Activated T-helper 1 cell treated with anti-CD3 and anti-CD28 coated beads, Interleukin-12 subunit alpha, Interleukin-12 subunit beta, Interleukin-2, Interleukin-4 antibody, amounts not matched to agents 30 ng/mL and 10 ng/mL and 1 ng/mL, durations not matched to agents 14 hours and 24 hours and 36 hours (primary cell): ENCODE measurements at regions not wholly inside any gene's neighbourhood (a gene's known extent, or its start where the extent isn't known, plus 50 kb on each side); places are given as distances from the start of the nearest gene placed in this dataset.
"Not testable (repeated sequence)": the region's sequence is repeated elsewhere in the genome, so short reads cannot be mapped to it uniquely, and the experiment has no call there.

Experiments
- DNase-seq: peaks from one replicate; pipeline ENCODE4 v3.0.0; 2021; ENCODE audit warnings: low spot score
- H3K27ac Mint-ChIP-seq: one replicate; pipeline ENCODE4 v1.8.0; 2021; ENCODE audit warnings: mild to moderate bottlenecking, mixed read lengths
- H3K27me3 Mint-ChIP-seq: one replicate; pipeline ENCODE4 v1.8.0; 2022; ENCODE audit warnings: mild to moderate bottlenecking, moderate library complexity, mixed read lengths; ENCODE audit not compliant: insufficient read depth
- H3K36me3 Mint-ChIP-seq: one replicate; pipeline ENCODE4 v1.8.0; 2021; ENCODE audit warnings: low read depth, mixed read lengths
- H3K4me1 Mint-ChIP-seq: one replicate; pipeline ENCODE4 v1.8.0; 2021; ENCODE audit warnings: low read depth, mixed read lengths
- H3K4me3 Mint-ChIP-seq: one replicate; pipeline ENCODE4 v1.8.0; 2021; ENCODE audit warnings: mild to moderate bottlenecking, moderate library complexity, mixed read lengths
- H3K9me3 Mint-ChIP-seq: one replicate; pipeline ENCODE4 v1.8.0; 2021; ENCODE audit warnings: mixed read lengths
- intact Hi-C: fragments of 100-400 bp; cut with micrococcal nuclease; formaldehyde crosslinking; loops from one replicate; pipeline ENCODE4 v1.15.1; 2024

DNA sequence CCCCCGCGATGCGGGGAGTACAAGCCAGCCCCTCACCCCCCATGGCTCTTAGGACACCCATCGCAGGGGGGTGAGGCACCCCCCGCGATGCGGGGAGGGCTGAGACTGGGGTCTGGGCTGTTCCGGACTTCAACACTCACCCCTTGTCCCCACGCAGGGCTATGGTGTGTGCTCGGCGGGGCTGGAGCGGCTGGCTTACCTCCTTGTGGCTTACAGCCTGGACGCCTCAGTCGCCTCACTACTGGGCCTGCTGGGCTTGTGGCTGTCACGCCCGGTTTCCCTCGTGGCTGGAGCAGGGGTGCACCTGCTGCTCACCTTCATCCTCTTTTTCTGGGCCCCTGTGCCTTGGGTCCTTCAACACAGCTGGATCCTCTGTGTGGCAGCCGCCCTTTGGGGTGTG, 87.8 kb upstream of the HMX1 start:
- not testable (repeated sequence) for H3K27me3 Mint-ChIP-seq, DNase-seq

DNA sequence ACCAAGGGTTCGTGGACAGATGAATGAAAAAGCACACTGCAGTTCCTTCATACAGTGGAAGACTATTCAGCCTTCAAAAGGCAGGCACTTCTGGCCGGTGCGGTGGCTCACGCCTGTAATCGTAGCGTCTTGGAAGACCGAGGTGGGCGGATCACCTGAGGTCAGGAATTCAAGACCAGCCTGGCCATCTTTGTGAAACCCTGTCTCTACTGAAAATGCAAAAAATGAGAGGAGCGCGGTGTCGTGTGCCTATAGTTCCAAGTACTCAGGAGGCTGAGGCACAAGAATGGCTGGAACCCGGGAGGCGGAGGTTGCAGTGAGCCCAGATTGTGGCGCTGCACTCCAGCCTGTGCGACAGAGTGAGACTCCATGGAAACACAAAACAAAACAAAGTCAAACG, 82.4 kb upstream of the HMX1 start:
- H3K36me3 Mint-ChIP-seq, DNase-seq, H3K27me3 Mint-ChIP-seq, H3K27ac Mint-ChIP-seq, intact Hi-C loops, H3K4me3 Mint-ChIP-seq, H3K9me3 Mint-ChIP-seq, H3K4me1 Mint-ChIP-seq: not testable (repeated sequence)

More for the DNA sequence above, 87.8 kb upstream of the HMX1 start:
- H3K36me3 Mint-ChIP-seq, H3K4me1 Mint-ChIP-seq, intact Hi-C loops, H3K9me3 Mint-ChIP-seq, H3K4me3 Mint-ChIP-seq, H3K27ac Mint-ChIP-seq: not testable (repeated sequence)

DNA sequence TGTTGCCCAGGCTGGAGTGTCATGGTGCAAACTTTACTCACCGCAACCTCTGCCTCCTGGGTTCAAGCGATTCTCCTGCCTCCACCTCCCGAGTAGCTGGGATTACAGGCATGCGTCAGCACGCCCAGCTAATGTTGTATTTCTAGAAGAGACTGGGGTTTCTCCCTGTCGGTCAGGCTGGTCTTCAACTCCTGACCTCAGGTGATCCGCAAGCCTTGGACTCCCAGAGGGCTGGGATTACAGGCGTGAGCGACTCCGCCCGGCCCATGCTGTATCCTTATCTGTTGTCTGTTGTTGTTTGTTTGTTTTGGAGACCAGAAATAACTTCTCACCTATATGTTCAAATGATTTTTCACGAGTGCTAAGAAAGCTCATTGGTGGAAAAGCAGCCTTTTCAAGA, 81.2 kb upstream of the HMX1 start:
- H3K27me3 Mint-ChIP-seq, H3K36me3 Mint-ChIP-seq, H3K9me3 Mint-ChIP-seq, intact Hi-C loops, DNase-seq, H3K27ac Mint-ChIP-seq, H3K4me3 Mint-ChIP-seq, H3K4me1 Mint-ChIP-seq: not testable (repeated sequence)

DNA sequence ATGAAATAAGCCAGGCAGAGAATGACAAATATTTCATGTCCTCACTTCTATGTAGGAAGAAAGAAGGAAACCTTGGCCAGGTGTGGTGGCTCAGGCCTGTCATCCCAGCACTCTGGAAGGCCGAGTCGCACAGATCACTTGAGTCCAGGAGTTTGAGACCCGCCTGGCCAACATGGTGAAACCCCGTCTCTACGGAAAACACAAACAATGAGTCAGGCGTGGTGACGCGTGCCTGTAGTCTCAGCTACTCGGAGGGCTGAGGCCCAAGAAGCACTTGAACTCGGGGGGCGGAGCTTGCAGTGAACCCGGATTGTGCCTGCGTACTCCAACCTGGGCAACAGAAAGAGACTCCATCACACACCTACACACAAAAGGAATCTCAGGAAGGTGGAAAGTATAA, 80.5 kb upstream of the HMX1 start:
- H3K4me3 Mint-ChIP-seq, DNase-seq, H3K4me1 Mint-ChIP-seq, intact Hi-C loops, H3K36me3 Mint-ChIP-seq, H3K9me3 Mint-ChIP-seq, H3K27me3 Mint-ChIP-seq, H3K27ac Mint-ChIP-seq: not testable (repeated sequence)

DNA sequence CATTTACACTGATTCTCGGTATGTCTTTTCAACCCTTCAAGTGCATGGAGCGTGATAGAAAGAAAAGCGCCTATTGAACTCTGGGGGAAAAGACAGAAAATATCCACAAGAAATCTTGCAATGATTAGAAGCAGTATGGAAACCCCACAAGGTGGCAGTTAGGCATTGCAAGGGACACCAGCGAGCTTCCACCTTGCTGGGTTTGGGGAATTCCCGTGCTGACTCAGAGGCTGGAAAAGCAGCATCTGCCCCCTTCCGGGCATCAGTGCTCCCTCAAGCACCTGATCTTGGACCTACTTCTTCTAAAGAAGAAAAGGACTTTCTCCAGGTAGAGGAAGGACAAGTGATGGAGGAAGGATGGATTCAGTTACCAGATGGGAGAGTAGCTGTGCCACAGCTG, 73.9 kb upstream of the HMX1 start:
- intact Hi-C loops, H3K27me3 Mint-ChIP-seq, H3K36me3 Mint-ChIP-seq, H3K4me3 Mint-ChIP-seq, H3K9me3 Mint-ChIP-seq, H3K27ac Mint-ChIP-seq, H3K4me1 Mint-ChIP-seq, DNase-seq: not testable (repeated sequence)

DNA sequence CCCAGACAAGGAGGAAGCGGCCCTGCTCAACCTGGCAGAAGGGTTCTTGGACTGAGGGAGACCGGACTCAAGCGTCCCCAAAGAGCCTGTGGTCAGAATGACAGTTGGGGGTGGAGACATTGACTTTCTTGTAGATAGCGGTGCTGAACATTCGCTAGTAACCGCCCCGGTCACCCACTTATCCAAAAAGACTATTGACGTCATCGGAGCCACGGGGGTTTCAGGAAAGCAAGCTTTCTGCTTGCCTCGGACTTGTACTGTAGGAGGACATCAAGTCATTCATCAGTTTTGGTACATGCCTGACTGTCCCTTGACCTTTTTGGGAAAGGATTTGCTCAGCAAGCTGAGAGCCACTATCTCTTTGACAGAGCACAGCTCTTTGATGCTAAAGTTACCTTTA, 71.7 kb upstream of the HMX1 start:
- H3K36me3 Mint-ChIP-seq, intact Hi-C loops, H3K4me1 Mint-ChIP-seq, H3K4me3 Mint-ChIP-seq, DNase-seq, H3K9me3 Mint-ChIP-seq, H3K27me3 Mint-ChIP-seq, H3K27ac Mint-ChIP-seq: not testable (repeated sequence)

DNA sequence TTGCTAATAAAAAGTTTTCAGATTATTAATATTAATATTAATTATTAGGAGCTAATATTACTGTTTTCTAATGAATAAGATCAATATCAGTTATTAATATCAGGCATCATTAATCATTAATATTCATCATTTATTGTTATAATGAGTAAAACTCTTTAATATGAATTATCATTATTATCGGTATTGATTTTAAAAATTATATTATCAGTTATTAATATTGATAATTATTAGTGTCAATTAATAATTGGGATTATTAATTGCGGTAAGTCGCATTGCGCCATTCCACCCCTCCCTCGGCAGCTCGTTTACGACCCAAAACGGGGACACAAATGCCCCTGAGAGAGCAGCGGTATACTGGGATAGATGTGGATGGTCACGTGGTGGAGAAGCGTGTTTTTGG, 70.4 kb upstream of the HMX1 start:
- H3K27me3 Mint-ChIP-seq, H3K27ac Mint-ChIP-seq, H3K36me3 Mint-ChIP-seq, H3K9me3 Mint-ChIP-seq, H3K4me1 Mint-ChIP-seq, intact Hi-C loops, DNase-seq, H3K4me3 Mint-ChIP-seq: not testable (repeated sequence)

DNA sequence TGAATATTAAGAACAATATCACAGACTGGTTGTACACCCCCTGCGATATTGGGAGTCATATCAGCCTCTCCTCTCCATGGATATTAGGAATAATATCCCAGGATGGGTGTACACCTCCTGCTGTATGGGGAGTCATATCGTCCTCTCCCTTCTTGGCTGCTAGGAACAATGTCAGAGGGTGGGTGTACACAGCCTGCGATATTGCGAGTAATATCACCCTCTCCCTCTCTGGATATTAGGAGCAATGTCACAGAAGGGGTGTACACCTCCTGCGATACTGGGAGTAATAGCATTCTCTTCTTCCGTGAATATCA, 69.8 kb upstream of the HMX1 start:
- H3K4me3 Mint-ChIP-seq, H3K36me3 Mint-ChIP-seq, DNase-seq, H3K9me3 Mint-ChIP-seq, H3K27ac Mint-ChIP-seq, H3K27me3 Mint-ChIP-seq, intact Hi-C loops, H3K4me1 Mint-ChIP-seq: not testable (repeated sequence)

DNA sequence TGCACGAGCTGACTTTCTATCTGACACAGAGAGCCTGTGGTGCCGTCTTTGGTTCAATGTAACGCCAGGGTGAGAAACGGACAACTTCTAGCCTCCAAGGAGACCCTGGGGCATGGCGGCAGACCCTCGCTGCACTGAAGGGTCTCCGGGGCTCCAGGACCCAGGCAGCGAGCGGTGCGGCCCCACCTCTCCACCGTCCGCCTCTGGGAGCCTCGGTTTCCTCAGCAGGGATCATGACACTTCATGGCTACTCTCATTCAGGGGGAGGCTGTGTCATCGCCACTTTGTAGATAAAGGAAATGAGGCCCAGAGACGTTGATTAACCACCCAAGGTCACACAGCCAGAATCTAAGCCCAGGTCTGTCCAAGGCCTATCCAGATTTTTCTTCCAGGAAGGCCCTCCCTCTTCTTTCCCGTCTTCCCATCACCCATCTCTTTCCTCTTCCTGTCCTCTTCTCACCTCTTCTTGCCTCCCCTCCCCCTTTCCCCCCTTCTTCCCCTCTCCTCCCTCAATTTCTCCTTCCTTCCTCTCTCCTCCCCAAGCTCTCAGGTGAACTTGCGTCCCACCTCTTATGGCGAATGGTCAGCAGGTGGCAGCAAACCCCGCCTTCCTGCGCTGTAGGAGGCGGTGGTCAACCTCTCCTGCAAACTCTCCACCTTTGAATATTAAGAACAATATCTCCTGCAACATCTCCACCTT, 69.3 kb upstream of the HMX1 start:
- Mint-ChIP-seq H3K27me3 (no peaks in the 10 kb centered on the region), H3K4me1 (no peaks in the 10 kb centered on the region), H3K27ac (no peak overlapping the region), H3K36me3 (no peaks in the 10 kb centered on the region), H3K4me3 (no peak overlapping the region), H3K9me3 (no peaks in the 10 kb centered on the region)
- no peak for DNase-seq
- intact Hi-C loops = no loop called here

DNA sequence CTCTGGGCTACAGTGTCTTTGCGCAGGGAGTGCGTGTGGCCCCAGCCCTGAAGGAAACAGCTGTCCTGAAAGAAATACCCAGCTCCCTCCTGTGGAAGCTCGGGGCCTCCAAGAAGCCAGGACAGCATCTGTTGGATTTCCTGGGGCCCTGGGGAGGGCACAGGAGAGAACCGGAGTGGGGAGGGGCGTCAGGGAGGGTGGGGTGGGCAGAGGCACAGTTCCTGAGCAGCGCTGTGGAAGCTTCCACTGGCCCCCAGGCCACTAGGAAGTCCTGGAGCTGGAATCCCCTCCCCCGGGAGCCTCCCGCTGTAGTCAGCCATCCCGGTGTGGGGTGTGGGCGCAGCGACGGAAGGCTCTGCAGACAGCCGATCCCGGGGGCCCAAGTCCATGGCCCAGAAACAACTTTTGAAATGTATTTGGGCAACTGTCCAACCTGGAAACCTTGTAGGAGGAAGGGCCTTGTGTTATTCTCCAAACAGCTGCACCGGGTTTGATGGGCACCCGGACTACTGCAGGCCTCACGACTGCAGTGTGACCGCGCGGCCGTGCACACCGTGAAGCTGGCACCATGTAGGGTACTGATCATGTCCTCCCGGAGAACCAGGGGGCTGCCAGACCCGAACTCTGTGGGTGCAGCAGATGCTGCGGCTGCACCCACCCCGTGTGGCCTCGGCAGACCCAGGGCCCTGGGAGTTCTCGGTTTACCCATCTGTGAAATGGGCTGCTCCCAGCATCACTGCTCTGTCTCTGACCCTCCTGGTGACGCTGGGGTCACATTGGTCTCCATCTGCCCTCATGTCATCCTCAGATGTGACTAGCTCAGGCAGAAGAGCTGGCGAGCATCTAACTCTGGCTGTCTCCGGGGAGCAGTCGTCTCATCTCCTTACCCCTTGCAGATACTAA, 68.5 kb upstream of the HMX1 start:
- no peaks in the 10 kb centered on the region for H3K9me3 Mint-ChIP-seq
- H3K4me1 Mint-ChIP-seq = no peaks in the 10 kb centered on the region
- no peak overlapping the region for H3K27ac Mint-ChIP-seq
- H3K4me3 Mint-ChIP-seq = no peak overlapping the region
- no peaks in the 10 kb centered on the region for H3K36me3 Mint-ChIP-seq
- DNase-seq = no peak
- no peaks in the 10 kb centered on the region for H3K27me3 Mint-ChIP-seq
- intact Hi-C loops = no loop called here

DNA sequence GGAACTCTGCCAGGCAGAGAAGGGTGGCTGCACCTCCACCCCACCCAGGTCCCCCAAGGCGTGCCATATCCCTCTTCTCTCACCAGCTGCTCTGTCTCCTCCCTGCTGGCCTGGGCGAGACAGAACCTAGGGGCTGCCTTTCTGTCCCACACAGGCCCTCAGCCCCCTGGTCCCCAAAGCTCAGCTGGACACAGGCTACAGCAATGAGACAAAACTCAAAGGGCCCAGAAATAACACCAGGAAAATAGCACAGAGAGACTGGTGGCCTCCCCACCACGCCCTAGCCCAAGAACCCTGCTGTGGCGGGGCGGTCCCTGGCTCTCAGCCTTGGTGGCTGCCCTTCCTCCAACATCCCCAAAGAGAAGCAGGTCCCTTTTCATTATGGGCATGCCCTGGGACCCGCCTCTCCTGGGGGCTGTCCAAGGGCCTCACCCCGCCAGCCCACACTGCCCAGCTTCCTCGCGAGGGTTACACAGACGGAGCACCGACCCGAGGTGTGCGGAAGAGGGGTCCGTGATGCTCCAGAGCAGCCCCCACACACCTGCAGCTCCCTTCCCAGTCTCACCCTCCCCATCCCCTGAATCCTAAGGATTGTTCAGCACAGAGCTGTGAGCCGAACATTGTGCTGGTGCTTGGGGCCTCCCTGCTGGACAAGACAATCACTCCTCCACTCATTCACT, 67.7 kb upstream of the HMX1 start:
- Mint-ChIP-seq H3K36me3 (no peaks in the 10 kb centered on the region), H3K4me3 (no peak overlapping the region), H3K27ac (no peak overlapping the region), H3K27me3 (no peaks in the 10 kb centered on the region), H3K9me3 (no peaks in the 10 kb centered on the region), H3K4me1 (no peaks in the 10 kb centered on the region)
- no peak for DNase-seq
- intact Hi-C loops = no loop called here

DNA sequence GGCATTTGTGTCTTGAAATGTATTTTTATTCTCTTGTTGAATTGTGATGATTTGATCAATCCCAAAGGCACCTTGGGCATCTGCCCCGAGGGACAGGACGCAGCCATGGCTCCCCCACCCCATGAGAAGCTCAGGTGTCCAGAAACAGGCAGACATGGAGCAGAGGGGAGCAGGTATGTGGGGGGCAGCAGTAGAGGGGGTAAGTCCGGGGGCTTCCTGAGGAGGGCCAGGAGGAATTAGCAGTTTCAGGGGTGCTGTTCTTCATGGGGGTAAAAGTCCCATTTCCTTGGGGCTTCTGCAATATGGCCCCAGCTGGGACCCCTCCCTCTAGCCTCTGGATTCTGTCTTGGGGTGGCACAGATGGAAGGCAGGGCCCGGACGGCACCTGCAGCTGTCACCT, 67.0 kb upstream of the HMX1 start:
- no peak for DNase-seq
- Mint-ChIP-seq H3K4me3 (no peak overlapping the region), H3K27me3 (no peaks in the 10 kb centered on the region), H3K9me3 (peaks cover 5% of the 10 kb centered on the region), H3K4me1 (no peaks in the 10 kb centered on the region), H3K36me3 (no peaks in the 10 kb centered on the region), H3K27ac (no peak overlapping the region)
- intact Hi-C loops = no loop called here

DNA sequence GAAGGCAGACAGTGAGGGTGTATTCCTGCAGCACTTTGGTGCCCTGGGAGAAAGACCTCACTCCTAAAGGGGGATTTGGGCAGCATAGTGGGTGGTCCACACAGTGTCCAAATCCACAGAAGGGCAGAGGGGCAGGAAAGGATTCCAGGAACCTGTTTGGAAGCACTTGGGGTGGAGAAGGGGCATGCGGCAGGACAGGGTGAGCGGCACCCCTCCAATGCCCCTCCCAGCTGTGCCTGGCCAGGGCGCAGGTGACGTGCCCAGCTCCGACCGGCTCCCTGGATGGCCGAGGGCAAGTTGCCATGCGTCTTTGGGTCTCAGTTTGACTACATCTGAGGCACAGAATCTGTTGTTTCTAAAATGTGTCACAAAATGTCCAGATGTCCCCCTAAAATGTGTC, 66.5 kb upstream of the HMX1 start:
- Mint-ChIP-seq H3K27ac (no peak overlapping the region), H3K4me3 (no peak overlapping the region), H3K27me3 (no peaks in the 10 kb centered on the region), H3K36me3 (no peaks in the 10 kb centered on the region), H3K4me1 (no peaks in the 10 kb centered on the region), H3K9me3 (peaks cover 9% of the 10 kb centered on the region)
- no peak for DNase-seq
- intact Hi-C loops = no loop called here
